Large intestine (tissue), 3 donors: ENCODE measurements at regions not wholly inside any gene's neighbourhood (a gene's known extent, or its start where the extent isn't known, plus 50 kb on each side); places are given as distances from the start of the nearest gene placed in this dataset.

ENCODE experiments used
- DNase-seq, 2 donors: peaks; one replicate each; pipeline versions ENCODE4 v3.0.0 to v3.0.0-alpha.2; 2013
- H3K27ac ChIP-seq: one replicate; pipeline ENCODE4 v1.5.1; 2013; ENCODE audit warnings: low read length
- H3K27me3 ChIP-seq: 2 replicates; pipeline ENCODE4 v1.6.1; 2013; ENCODE audit warnings: low read length; ENCODE audit not compliant: control insufficient read depth, insufficient read depth
- H3K36me3 ChIP-seq: 2 replicates; pipeline ENCODE4 v1.6.1; 2013; ENCODE audit warnings: low read length; ENCODE audit not compliant: control insufficient read depth, insufficient read depth
- H3K4me1 ChIP-seq: one replicate; pipeline ENCODE4 v1.6.1; 2013; ENCODE audit warnings: low read length; ENCODE audit not compliant: control insufficient read depth, insufficient read depth
- H3K4me3 ChIP-seq: one replicate; pipeline ENCODE4 v1.5.1; 2013; ENCODE audit warnings: low read length
- H3K9me3 ChIP-seq: one replicate; pipeline ENCODE4 v1.6.1; 2013; ENCODE audit warnings: mild to moderate bottlenecking, low read depth, low read length, moderate library complexity; ENCODE audit not compliant: control insufficient read depth
- WGBS: methylation state at CpG from one replicate; pipeline ENCODE4 v1.1.5; 2013; ENCODE audit warnings: low lambda C conversion rate; ENCODE audit not compliant: insufficient coverage; 5-methylcytosine and 5-hydroxymethylcytosine counted together

DNA sequence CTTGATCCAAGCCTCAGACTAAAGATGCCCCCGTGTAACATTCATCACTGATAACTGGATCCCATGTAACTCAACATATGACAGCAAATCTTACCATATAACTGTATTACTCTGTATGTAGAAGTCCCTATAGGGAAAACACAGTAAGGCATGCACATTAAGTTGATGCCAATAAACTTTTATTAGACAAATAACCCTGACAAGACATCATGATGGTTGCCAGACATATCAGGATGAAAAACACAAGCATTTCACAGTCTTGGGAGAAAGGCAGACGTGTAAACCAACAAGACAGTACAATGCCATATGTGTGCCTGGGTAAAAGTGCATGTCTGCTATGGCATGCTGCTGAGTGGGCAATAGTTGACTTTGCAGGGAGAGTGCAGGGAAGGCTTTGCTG lies 142.2 kb downstream of the HERPUD2 start:
- Histone ChIP-seq H3K9me3 (no peaks in the 10 kb centered on the region), H3K36me3 (no peaks in the 10 kb centered on the region), H3K4me1 (no peaks in the 10 kb centered on the region), H3K27ac (no peak overlapping the region), H3K4me3 (no peak overlapping the region), H3K27me3 (peaks cover 11% of the 10 kb centered on the region)
- DNase-seq, result no peak
- whole genome bisulfite sequencing, result no CpG with 5 or more reads among the region's 2 CpGs

DNA sequence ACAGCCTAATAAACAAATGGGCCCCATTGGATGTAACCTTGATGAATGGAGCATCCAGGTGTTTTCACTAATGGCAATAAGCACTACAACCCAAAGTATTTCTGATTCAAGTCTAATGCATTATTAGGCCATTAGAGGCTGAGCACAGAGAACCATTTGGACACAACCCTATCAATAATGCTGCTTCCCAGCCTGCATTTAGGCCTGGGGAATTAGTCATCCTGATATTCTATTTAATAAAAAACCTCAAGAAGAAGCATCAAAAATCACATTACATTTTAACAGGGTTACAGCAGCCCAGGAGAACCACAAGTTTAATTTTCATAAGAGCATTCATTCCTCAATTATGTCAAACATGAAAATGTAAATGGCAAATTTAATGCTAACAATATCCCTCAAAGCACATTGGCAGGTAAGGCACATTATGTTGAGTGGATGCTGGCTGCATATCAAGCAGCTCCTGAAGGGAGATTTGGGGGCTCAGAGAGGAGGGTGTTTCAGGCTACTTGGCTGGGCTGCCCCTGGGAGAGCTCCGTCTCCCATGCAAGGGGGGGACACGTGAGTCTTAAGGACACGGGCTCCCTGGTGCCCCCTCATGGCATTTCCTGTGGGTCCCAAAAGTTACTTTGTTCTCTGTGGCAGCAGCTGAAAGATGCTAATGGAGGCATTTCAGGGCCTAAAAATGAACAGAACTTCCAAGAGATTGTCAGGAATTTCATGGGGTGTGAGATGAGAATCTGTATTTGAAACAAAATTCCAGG lies 143.4 kb downstream of the HERPUD2 start:
- H3K27me3 ChIP-seq, result peaks cover 20% of the 10 kb centered on the region
- WGBS, result no CpG with 5 or more reads among the region's 3 CpGs

GRCh38 chr7:35550831-35551230 lies 144.1 kb downstream of the HERPUD2 start:
- WGBS, result no CpG with 5 or more reads among the region's 5 CpGs

More for the DNA sequence above, 143.4 kb downstream of the HERPUD2 start:
- H3K9me3 ChIP-seq, result no peaks in the 10 kb centered on the region
- H3K27ac ChIP-seq, result no peak overlapping the region
- DNase-seq, result no peak
- H3K4me3 ChIP-seq, result no peak overlapping the region
- H3K36me3 ChIP-seq, result no peaks in the 10 kb centered on the region
- no peaks in the 10 kb centered on the region for H3K4me1 ChIP-seq

GRCh38 chr7:35549781-35550180 lies 145.2 kb downstream of the HERPUD2 start:
- no CpG with 5 or more reads among the region's 3 CpGs for WGBS

More at GRCh38 chr7:35550831-35551230, 144.1 kb downstream of the HERPUD2 start:
- H3K27me3 ChIP-seq, result peaks cover 20% of the 10 kb centered on the region
- no peaks in the 10 kb centered on the region for H3K4me1 ChIP-seq
- no peak overlapping the region for H3K4me3 ChIP-seq
- no peak overlapping the region for H3K27ac ChIP-seq
- no peaks in the 10 kb centered on the region for H3K9me3 ChIP-seq
- no peaks in the 10 kb centered on the region for H3K36me3 ChIP-seq
- no peak for DNase-seq

GRCh38 chr7:35548291-35548690 lies 146.6 kb downstream of the HERPUD2 start:
- WGBS, result no CpG with 5 or more reads among the region's 4 CpGs
- H3K4me1 ChIP-seq, result no peaks in the 10 kb centered on the region
- no peak for DNase-seq
- peaks cover 29% of the 10 kb centered on the region for H3K27me3 ChIP-seq
- H3K9me3 ChIP-seq, result no peaks in the 10 kb centered on the region
- no peak overlapping the region for H3K4me3 ChIP-seq
- H3K36me3 ChIP-seq, result no peaks in the 10 kb centered on the region
- no peak overlapping the region for H3K27ac ChIP-seq

More at GRCh38 chr7:35549781-35550180, 145.2 kb downstream of the HERPUD2 start:
- H3K4me3 ChIP-seq, result no peak overlapping the region
- no peak overlapping the region for H3K27ac ChIP-seq
- no peak for DNase-seq
- H3K27me3 ChIP-seq, result peaks cover 24% of the 10 kb centered on the region
- H3K36me3 ChIP-seq, result no peaks in the 10 kb centered on the region
- H3K9me3 ChIP-seq, result no peaks in the 10 kb centered on the region
- no peaks in the 10 kb centered on the region for H3K4me1 ChIP-seq

DNA sequence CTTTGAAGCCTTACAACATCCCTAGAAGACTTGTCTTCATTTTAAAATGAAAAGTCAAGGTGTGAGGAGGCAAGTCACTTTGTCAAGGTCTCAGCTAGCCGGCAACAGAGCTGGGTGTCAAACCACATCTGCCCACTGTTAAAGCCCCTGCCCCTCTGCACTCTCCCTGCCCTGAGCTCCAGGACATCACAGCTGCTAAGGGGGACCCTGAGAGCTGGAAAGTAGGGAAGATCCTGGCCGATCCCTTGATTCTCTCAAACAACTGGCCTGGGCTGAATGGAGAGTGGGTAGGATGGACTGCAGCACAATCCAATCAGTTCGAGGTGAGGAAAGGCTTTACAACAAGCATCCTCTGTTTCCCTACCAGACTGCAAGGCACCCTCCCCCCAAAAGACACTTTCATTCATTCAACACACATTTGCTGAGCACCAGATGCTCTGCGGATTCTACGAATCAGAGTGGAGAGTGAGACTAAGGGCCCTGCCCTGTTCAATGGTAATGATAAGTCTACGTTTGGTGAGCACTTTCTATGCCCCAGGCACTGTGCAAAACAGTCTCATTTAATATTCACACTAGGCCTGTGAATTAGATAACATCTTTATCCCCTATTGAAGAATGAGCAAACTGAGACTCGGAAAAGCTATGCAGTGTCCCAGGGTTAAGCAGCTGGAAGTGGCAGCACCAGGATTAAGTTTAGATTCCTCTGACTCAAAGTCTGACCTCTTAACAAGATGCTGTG lies 148.1 kb downstream of the HERPUD2 start:
- WGBS, result no CpG with 5 or more reads among the region's 7 CpGs
- H3K27me3 ChIP-seq, result peaks cover 32% of the 10 kb centered on the region
- no peaks in the 10 kb centered on the region for H3K9me3 ChIP-seq
- H3K36me3 ChIP-seq, result no peaks in the 10 kb centered on the region
- H3K4me1 ChIP-seq, result no peaks in the 10 kb centered on the region
- no peak overlapping the region for H3K27ac ChIP-seq
- no peak for DNase-seq
- H3K4me3 ChIP-seq, result no peak overlapping the region

DNA sequence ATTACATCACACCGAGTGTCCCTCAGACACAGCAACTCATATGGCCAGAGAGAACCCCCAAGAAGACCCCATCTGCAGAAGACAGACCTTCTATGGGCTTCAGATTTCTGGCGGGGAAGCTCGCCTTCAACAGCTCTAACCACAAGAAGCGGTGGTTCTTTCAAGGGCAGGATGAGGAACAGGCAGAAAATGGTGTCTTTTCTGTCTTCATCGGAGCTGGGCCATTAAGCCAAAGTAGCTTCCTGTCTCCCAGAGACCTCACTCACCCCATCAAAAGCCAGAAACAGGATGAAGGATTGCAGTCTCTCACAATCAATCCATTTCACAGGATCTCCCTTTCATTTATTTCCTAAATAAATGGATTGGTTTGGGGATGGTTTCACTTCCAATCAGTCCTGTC lies 149.1 kb downstream of the HERPUD2 start:
- no CpG with 5 or more reads among the region's 5 CpGs for WGBS
- Histone ChIP-seq H3K4me3 (no peak overlapping the region), H3K27me3 (peaks cover 29% of the 10 kb centered on the region), H3K27ac (no peak overlapping the region), H3K36me3 (no peaks in the 10 kb centered on the region), H3K9me3 (no peaks in the 10 kb centered on the region), H3K4me1 (no peaks in the 10 kb centered on the region)
- no peak for DNase-seq

- no peak overlapping the region for H3K27ac ChIP-seq
- no peaks in the 10 kb centered on the region for H3K36me3 ChIP-seq
- DNase-seq, result no peak
- peaks cover 29% of the 10 kb centered on the region for H3K27me3 ChIP-seq
- no peaks in the 10 kb centered on the region for H3K9me3 ChIP-seq
- WGBS, result no CpG with 5 or more reads among the region's 7 CpGs
- H3K4me3 ChIP-seq, result no peak overlapping the region
- H3K4me1 ChIP-seq, result no peaks in the 10 kb centered on the region
These were observed 150.8 kb downstream of the HERPUD2 start for GRCh38 chr7:35544028-35544742.

DNA sequence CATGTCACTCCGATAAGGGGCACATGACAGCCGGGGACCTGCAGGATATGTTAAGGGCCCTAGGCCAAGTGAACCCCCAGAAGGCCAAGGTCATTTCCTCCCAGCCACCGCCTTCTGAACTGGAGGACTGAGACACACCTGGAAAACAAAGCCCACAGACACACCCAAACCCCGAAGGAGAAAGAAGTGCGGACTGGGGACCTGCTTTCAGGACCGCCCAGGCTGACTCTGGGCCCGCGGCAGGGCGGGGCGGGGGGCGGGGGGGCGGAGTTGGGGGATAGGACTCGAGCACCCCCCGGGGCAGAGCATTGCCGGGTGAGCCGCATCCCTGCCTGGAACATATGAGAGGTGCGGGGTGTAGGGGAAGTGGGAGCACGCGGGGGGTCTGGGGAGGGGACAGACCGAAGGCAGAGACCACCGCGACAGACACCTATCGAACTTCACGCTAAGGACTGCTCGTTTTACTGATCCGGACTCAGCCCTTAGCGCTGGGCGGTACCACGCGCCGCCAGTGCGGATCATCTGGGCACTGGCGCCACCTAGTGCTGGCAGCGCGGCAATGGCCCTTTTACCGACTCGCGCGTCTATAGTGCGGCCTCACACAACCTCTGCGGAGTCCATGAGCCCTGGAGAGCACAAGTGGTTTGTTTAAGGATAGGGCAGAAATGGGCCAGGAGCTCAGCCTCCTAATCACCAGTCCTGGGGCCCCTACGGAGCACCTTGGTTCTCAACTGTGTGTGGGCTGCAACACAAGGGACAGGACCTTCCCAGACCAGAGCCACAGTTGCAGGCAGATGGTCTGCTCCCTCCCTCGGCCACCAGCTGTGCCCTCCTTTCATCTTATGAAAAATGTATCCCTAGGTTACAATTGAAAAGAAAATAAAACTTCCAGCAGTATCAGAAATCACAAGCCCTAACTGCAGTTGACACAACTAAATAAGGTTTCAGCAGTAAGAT lies 157.6 kb downstream of the HERPUD2 start:
- DNase-seq, result peak; percentile 63 to 67
- no peak overlapping the region for H3K4me3 ChIP-seq
- no peak overlapping the region for H3K27ac ChIP-seq
- no peaks in the 10 kb centered on the region for H3K36me3 ChIP-seq
- WGBS, result no CpG with 5 or more reads among the region's 43 CpGs
- H3K27me3 ChIP-seq, result peaks cover 16% of the 10 kb centered on the region
- H3K9me3 ChIP-seq, result no peaks in the 10 kb centered on the region
- H3K4me1 ChIP-seq, result no peaks in the 10 kb centered on the region
